ENCODE measurements at regions not wholly inside any gene's neighbourhood (a gene's known extent, or its start where the extent isn't known, plus 50 kb on each side); places are given as distances from the start of the nearest gene placed in this dataset.

DNA sequence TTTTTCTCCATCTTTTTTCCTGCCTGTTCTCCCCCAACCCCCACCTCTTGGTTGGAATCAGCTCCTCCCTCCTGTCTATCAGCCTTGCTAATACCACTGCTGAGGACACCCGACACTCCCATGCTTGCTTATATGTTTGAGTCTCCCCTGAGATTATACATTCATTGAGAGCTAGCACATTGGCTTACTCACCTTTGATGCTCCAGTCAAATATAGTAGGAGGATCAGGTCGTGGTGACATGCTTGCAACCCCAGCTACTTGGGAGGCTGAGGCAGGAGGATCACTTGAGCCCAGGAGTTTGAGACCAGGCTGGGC is 91.5 kb upstream of the CCBE1 start:
- Mint-ChIP-seq H3K27me3 (no peaks in the 10 kb centered on the region), H3K9me3 (ENCODE audit: insufficient read depth) (no peaks in the 10 kb centered on the region), H3K4me3 (no peak overlapping the region), H3K4me1 (no peaks in the 10 kb centered on the region), H3K27ac (no peak overlapping the region)
- Histone ChIP-seq H3K9ac (ENCODE audit: low read length) (no peak overlapping the region), H3K4me3 (ENCODE audit: control extremely low read depth in 1 of 5, extremely low read depth in 1 of 5, insufficient read depth in 1 of 5, low read depth in 2 of 5, low read length in 4 of 5) (no peak overlapping the region), H3K36me3 (replicated peaks in 1 of 2; ENCODE audit: control extremely low read depth in 1 of 2, control insufficient read depth in 1 of 2, extremely low read depth in 1 of 2, insufficient read depth in 2 of 2, low read length in 1 of 2) (no peaks in the 10 kb centered on the region), H3K27ac (ENCODE audit: low read length in 2 of 2) (no peak overlapping the region), H2AFZ (ENCODE audit: insufficient read depth, low read depth, low read length, poor library complexity, severe bottlenecking) (no peak overlapping the region), H3K9me3 (ENCODE audit: control extremely low read depth in 1 of 3, control insufficient read depth in 2 of 3, insufficient read depth in 1 of 3, low read length in 2 of 3) (no peaks in the 10 kb centered on the region), H3K4me1 (ENCODE audit: control insufficient read depth in 2 of 2, insufficient read depth in 2 of 2, low read length in 2 of 2) (no peaks in the 10 kb centered on the region), H3K27me3 (replicated peaks in 1 of 4; ENCODE audit: control extremely low read depth in 1 of 4, control insufficient read depth in 3 of 4, insufficient read depth in 4 of 4, low read length in 3 of 4) (no peaks in the 10 kb centered on the region), H4K20me1 (ENCODE audit: control insufficient read depth, insufficient read depth, low read length, poor library complexity, severe bottlenecking) (no peaks in the 10 kb centered on the region), H3K79me2 (ENCODE audit: control insufficient read depth, insufficient read depth, low read length) (no peaks in the 10 kb centered on the region), H3K4me2 (replicated peaks; ENCODE audit: low read depth, low read length, poor library complexity, severe bottlenecking) (no peak overlapping the region)
- ChIA-PET CTCF (no interaction called here), POLR2A (no interaction called here)
- WGBS (ENCODE audit: insufficient coverage) = 77% methylated on average over 2 of the region's 2 CpGs
- TF ChIP-seq CTCF (IDR thresholded peaks at IDR 0.05) (no peak), EZH2 (IDR thresholded peaks at IDR 0.05; ENCODE audit: borderline replicate concordance, insufficient read depth, low read depth, low read length, poor library complexity, severe bottlenecking) (no peak)
- ATAC-seq (ENCODE audit: low read depth) (no peak), DNase-seq (no peak)
- intact Hi-C loops (cut with micrococcal nuclease) = no loop called here

GRCh38 chr18:59787998-59788790 is 91.0 kb upstream of the CCBE1 start:
- Histone ChIP-seq H3K79me2 (ENCODE audit: control insufficient read depth, insufficient read depth, low read length) (no peaks in the 10 kb centered on the region), H4K20me1 (ENCODE audit: control insufficient read depth, insufficient read depth, low read length, poor library complexity, severe bottlenecking) (no peaks in the 10 kb centered on the region), H3K27ac (ENCODE audit: low read length in 2 of 2) (no peak overlapping the region), H3K9ac (ENCODE audit: low read length) (no peak overlapping the region), H3K36me3 (replicated peaks in 1 of 2; ENCODE audit: control extremely low read depth in 1 of 2, control insufficient read depth in 1 of 2, extremely low read depth in 1 of 2, insufficient read depth in 2 of 2, low read length in 1 of 2) (no peaks in the 10 kb centered on the region), H3K4me2 (replicated peaks; ENCODE audit: low read depth, low read length, poor library complexity, severe bottlenecking) (no peak overlapping the region), H3K4me3 (ENCODE audit: control extremely low read depth in 1 of 5, extremely low read depth in 1 of 5, insufficient read depth in 1 of 5, low read depth in 2 of 5, low read length in 4 of 5) (no peak overlapping the region), H3K9me3 (ENCODE audit: control extremely low read depth in 1 of 3, control insufficient read depth in 2 of 3, insufficient read depth in 1 of 3, low read length in 2 of 3) (no peaks in the 10 kb centered on the region), H3K27me3 (replicated peaks in 1 of 4; ENCODE audit: control extremely low read depth in 1 of 4, control insufficient read depth in 3 of 4, insufficient read depth in 4 of 4, low read length in 3 of 4) (no peaks in the 10 kb centered on the region), H2AFZ (ENCODE audit: insufficient read depth, low read depth, low read length, poor library complexity, severe bottlenecking) (no peak overlapping the region), H3K4me1 (ENCODE audit: control insufficient read depth in 2 of 2, insufficient read depth in 2 of 2, low read length in 2 of 2) (no peaks in the 10 kb centered on the region)
- ChIA-PET CTCF (interaction anchor here (0.9 kb wide), 1 partner anchor 18 kb away, joined by 3 read pairs; no protein-coding TSS in a partner anchor), POLR2A (no interaction called here)
- 61% methylated on average over 12 of the region's 13 CpGs for WGBS (ENCODE audit: insufficient coverage)
- H3K4me3 Mint-ChIP-seq = no peak overlapping the region
- no peak for ATAC-seq (ENCODE audit: low read depth)
- peaks cover 2% of the 10 kb centered on the region for H3K27me3 Mint-ChIP-seq
- no peak overlapping the region for H3K27ac Mint-ChIP-seq
- no peaks in the 10 kb centered on the region for H3K4me1 Mint-ChIP-seq
- no peak for DNase-seq
- no peaks in the 10 kb centered on the region for H3K9me3 Mint-ChIP-seq (ENCODE audit: insufficient read depth)
- intact Hi-C loops (cut with micrococcal nuclease) = no loop called here
- TF ChIP-seq EZH2 (IDR thresholded peaks at IDR 0.05; ENCODE audit: borderline replicate concordance, insufficient read depth, low read depth, low read length, poor library complexity, severe bottlenecking) = no peak
- no peak for TF ChIP-seq CTCF (IDR thresholded peaks at IDR 0.05)
